H9 (cell line): ENCODE measurements at regions not wholly inside any gene's neighbourhood (a gene's known extent, or its start where the extent isn't known, plus 50 kb on each side); places are given as distances from the start of the nearest gene placed in this dataset.

ENCODE experiments used
- DNase-seq: peaks from one replicate; pipeline ENCODE4 v3.0.0-alpha.2; 2017
- H2AFZ ChIP-seq: one replicate; pipeline ENCODE4 v1.6.1; 2013; ENCODE audit warnings: mild to moderate bottlenecking, low read length, control low read depth, moderate library complexity
- H2AK5ac ChIP-seq: 2 replicates; pipeline ENCODE4 v1.6.1; 2013; ENCODE audit warnings: low read length, control low read depth, mixed read lengths; ENCODE audit not compliant: insufficient read length
- H2BK120ac ChIP-seq: one replicate; pipeline ENCODE4 v1.6.1; 2013; ENCODE audit warnings: low read depth, mild to moderate bottlenecking, low read length, control low read depth, inconsistent platforms; ENCODE audit not compliant: poor library complexity, severe bottlenecking
- H2BK12ac ChIP-seq: 2 replicates; pipeline ENCODE4 v1.6.1; 2013; ENCODE audit warnings: low read length, control low read depth, mixed read lengths, low read depth; ENCODE audit not compliant: insufficient read length
- H2BK15ac ChIP-seq: 2 replicates; pipeline ENCODE4 v1.6.1; 2013; ENCODE audit warnings: low read depth, low read length, control low read depth
- H2BK20ac ChIP-seq: one replicate; pipeline ENCODE4 v1.6.1; 2013; ENCODE audit warnings: low read depth, mild to moderate bottlenecking, low read length, control low read depth, inconsistent platforms; ENCODE audit not compliant: poor library complexity, severe bottlenecking
- H2BK5ac ChIP-seq: 2 replicates; pipeline ENCODE4 v1.6.1; 2013; ENCODE audit warnings: low read length, control low read depth, mixed read lengths; ENCODE audit not compliant: insufficient read length
- H3K14ac ChIP-seq: 2 replicates; pipeline ENCODE4 v1.6.1; 2013; ENCODE audit warnings: low read length, control low read depth; ENCODE audit not compliant: insufficient read depth
- H3K18ac ChIP-seq: 2 replicates; pipeline ENCODE4 v1.6.1; 2013; ENCODE audit warnings: low read depth, mild to moderate bottlenecking, mixed read lengths, low read length, control low read depth; ENCODE audit not compliant: insufficient read length
- H3K23ac ChIP-seq: 2 replicates; pipeline ENCODE4 v1.6.1; 2013; ENCODE audit warnings: low read length, control low read depth, mixed read lengths, low read depth; ENCODE audit not compliant: insufficient read length
- H3K23me2 ChIP-seq: 2 replicates; pipeline ENCODE4 v1.6.1; 2013; ENCODE audit warnings: low read depth, mild to moderate bottlenecking, mixed read lengths, low read length, control low read depth; ENCODE audit not compliant: insufficient read length, poor library complexity, severe bottlenecking
- H3K27ac ChIP-seq: 2 replicates; pipeline ENCODE4 v1.5.1; 2013; ENCODE audit warnings: low read length, control low read depth, mixed read lengths, low read depth; ENCODE audit not compliant: insufficient read length
- H3K27me3 ChIP-seq: 2 replicates; pipeline ENCODE4 v1.6.1; 2013; ENCODE audit warnings: low read length, control low read depth, inconsistent platforms; ENCODE audit not compliant: insufficient read depth
- H3K4ac ChIP-seq: 2 replicates; pipeline ENCODE4 v1.6.1; 2013; ENCODE audit warnings: low read depth, mild to moderate bottlenecking, control low read depth, inconsistent platforms, low read length, moderate library complexity
- H3K4me1 ChIP-seq: 2 replicates; pipeline ENCODE4 v1.6.1; 2013; ENCODE audit warnings: low read length, control low read depth, inconsistent platforms; ENCODE audit not compliant: insufficient read depth
- H3K4me2 ChIP-seq: 2 replicates; pipeline ENCODE4 v1.6.1; 2013; ENCODE audit warnings: low read length, control low read depth, mixed read lengths; ENCODE audit not compliant: insufficient read length, insufficient read depth
- H3K56ac ChIP-seq: 2 replicates; pipeline ENCODE4 v1.6.1; 2013; ENCODE audit warnings: low read depth, mild to moderate bottlenecking, mixed read lengths, low read length, control low read depth; ENCODE audit not compliant: insufficient read length
- H3K79me1 ChIP-seq: 2 replicates; pipeline ENCODE4 v1.6.1; 2013; ENCODE audit warnings: low read depth, mild to moderate bottlenecking, moderate library complexity, low read length, control low read depth, inconsistent platforms; ENCODE audit not compliant: insufficient read depth, poor library complexity, severe bottlenecking
- H3K79me2 ChIP-seq: 2 replicates; pipeline ENCODE4 v1.6.1; 2013; ENCODE audit warnings: low read length, control low read depth, inconsistent platforms; ENCODE audit not compliant: insufficient read depth
- H3K9ac ChIP-seq: 2 replicates; pipeline ENCODE4 v1.6.1; 2013; ENCODE audit warnings: low read length, control low read depth, mixed read lengths; ENCODE audit not compliant: insufficient read length; ENCODE audit errors: extremely low read depth
- H3K9me3 ChIP-seq: one replicate; pipeline ENCODE4 v1.6.1; 2013; ENCODE audit warnings: low read depth, low read length, inconsistent platforms; ENCODE audit not compliant: control insufficient read depth
- H3T11ph ChIP-seq: one replicate; pipeline ENCODE4 v1.6.1; 2013; ENCODE audit warnings: mild to moderate bottlenecking, low read length, control low read depth, inconsistent platforms
- H4K20me1 ChIP-seq: one replicate; pipeline ENCODE4 v1.6.1; 2013; ENCODE audit not compliant: control insufficient read depth, insufficient read length, insufficient read depth
- H4K5ac ChIP-seq: 2 replicates; pipeline ENCODE4 v1.6.1; 2013; ENCODE audit warnings: low read depth, mild to moderate bottlenecking, mixed read lengths, low read length, control low read depth; ENCODE audit not compliant: insufficient read length
- H4K8ac ChIP-seq: replicated peaks from 2 replicates; pipeline ENCODE4 v1.6.1; 2013; ENCODE audit warnings: low read length, control low read depth, mixed read lengths, low read depth; ENCODE audit not compliant: insufficient read length
- H4K91ac ChIP-seq: 2 replicates; pipeline ENCODE4 v1.6.1; 2013; ENCODE audit warnings: low read depth, mild to moderate bottlenecking, moderate library complexity, mixed read lengths, low read length, control low read depth; ENCODE audit not compliant: insufficient read length
- H3K27ac Mint-ChIP-seq, 3 experiments: 2 replicates in 2 of 3; 3 replicates in 1 of 3; pipeline ENCODE4 v1.8.0; 2020 to 2021; ENCODE audit warnings: mixed read lengths in 3 of 3, mild to moderate bottlenecking in 1 of 3, moderate library complexity in 1 of 3
- H3K27me3 Mint-ChIP-seq: 2 replicates; pipeline ENCODE4 v1.8.0; 2021; ENCODE audit warnings: low read depth, mild to moderate bottlenecking, moderate library complexity, mixed read lengths
- H3K36me3 Mint-ChIP-seq, 3 experiments: 2 replicates in 2 of 3; 3 replicates in 1 of 3; pipeline ENCODE4 v1.8.0; 2020 to 2021; ENCODE audit warnings: low read depth in 3 of 3, mixed read lengths in 3 of 3; ENCODE audit not compliant: insufficient read depth in 1 of 3
- H3K4me1 Mint-ChIP-seq, 2 experiments: 2 replicates each; pipeline ENCODE4 v1.8.0; 2020; ENCODE audit warnings: mixed read lengths in 2 of 2
- H3K4me3 Mint-ChIP-seq, 2 experiments: 2 replicates in 1 of 2; 3 replicates in 1 of 2; pipeline ENCODE4 v1.8.0; 2020 to 2021; ENCODE audit warnings: mild to moderate bottlenecking in 2 of 2, mixed read lengths in 2 of 2, moderate library complexity in 1 of 2
- H3K9me3 Mint-ChIP-seq, 2 experiments: 2 replicates in 1 of 2; 3 replicates in 1 of 2; pipeline ENCODE4 v1.8.0; 2020; ENCODE audit warnings: mild to moderate bottlenecking in 2 of 2, mixed read lengths in 2 of 2, moderate library complexity in 1 of 2
- CTCF ChIP-seq: fragments of 200-600 bp; sonication (generic); conservative IDR thresholded peaks from 3 replicates; pipeline ENCODE4 v1.8.0; 2021; ENCODE audit warnings: antibody characterized with exemption, mild to moderate bottlenecking
- WGBS: extraction: QIAGEN DNeasy Blood & Tissue Kit; methylation state at CpG from one replicate; pipeline ENCODE4 v1.1.7; 2013; ENCODE audit warnings: missing lambda C conversion rate, low lambda C conversion rate, mixed read lengths; ENCODE audit not compliant: insufficient read length; ENCODE audit errors: extremely low coverage; 5-methylcytosine and 5-hydroxymethylcytosine counted together

- Mint-ChIP-seq H3K27me3 (no peaks in the 10 kb centered on the region), H3K27ac (no peak overlapping the region), H3K9me3 (peaks cover 0 to 2% of the 10 kb centered on the region in 2 experiments; a peak in 2 of 5 replicates), H3K4me3 (no peak overlapping the region), H3K4me1 (peaks cover 5 to 17% of the 10 kb centered on the region in 2 experiments; a peak in 3 of 4 replicates), H3K36me3 (peaks cover 0 to 5% (median 1%) of the 10 kb centered on the region in 3 experiments; a peak in 3 of 7 replicates)
- Histone ChIP-seq H4K8ac (no peak overlapping the region), H3K27me3 (no peaks in the 10 kb centered on the region), H3T11ph (no peak overlapping the region), H3K4me1 (no peaks in the 10 kb centered on the region), H4K20me1 (no peaks in the 10 kb centered on the region), H4K5ac (no peak overlapping the region), H3K9ac (no peak overlapping the region), H3K56ac (no peak overlapping the region), H3K4ac (no peak overlapping the region), H2BK120ac (no peak overlapping the region), H3K79me2 (no peaks in the 10 kb centered on the region), H3K4me2 (no peak overlapping the region), H3K27ac (no peak overlapping the region), H2BK15ac (no peak overlapping the region), H2BK5ac (no peak overlapping the region), H4K91ac (no peak overlapping the region), H3K23me2 (no peaks in the 10 kb centered on the region), H3K9me3 (no peaks in the 10 kb centered on the region), H3K18ac (no peak overlapping the region), H2AFZ (no peak overlapping the region), H3K23ac (no peak overlapping the region), H2BK12ac (no peak overlapping the region), H3K14ac (no peak overlapping the region), H3K79me1 (no peaks in the 10 kb centered on the region), H2BK20ac (no peak overlapping the region), H2AK5ac (no peak overlapping the region)
- TF ChIP-seq CTCF = no peak
- DNase-seq = no peak
- WGBS = no CpG with 5 or more reads among the region's 5 CpGs
Measured at GRCh38 chr2:36300697-36301096, 54.9 kb upstream of the CRIM1 start.
